ENCODE measurements at regions not wholly inside any gene's neighbourhood (a gene's known extent, or its start where the extent isn't known, plus 50 kb on each side); places are given as distances from the start of the nearest gene placed in this dataset.
A peak's percentile ranks its signal among the peaks of the same experiment; 100 is the strongest.

DNA sequence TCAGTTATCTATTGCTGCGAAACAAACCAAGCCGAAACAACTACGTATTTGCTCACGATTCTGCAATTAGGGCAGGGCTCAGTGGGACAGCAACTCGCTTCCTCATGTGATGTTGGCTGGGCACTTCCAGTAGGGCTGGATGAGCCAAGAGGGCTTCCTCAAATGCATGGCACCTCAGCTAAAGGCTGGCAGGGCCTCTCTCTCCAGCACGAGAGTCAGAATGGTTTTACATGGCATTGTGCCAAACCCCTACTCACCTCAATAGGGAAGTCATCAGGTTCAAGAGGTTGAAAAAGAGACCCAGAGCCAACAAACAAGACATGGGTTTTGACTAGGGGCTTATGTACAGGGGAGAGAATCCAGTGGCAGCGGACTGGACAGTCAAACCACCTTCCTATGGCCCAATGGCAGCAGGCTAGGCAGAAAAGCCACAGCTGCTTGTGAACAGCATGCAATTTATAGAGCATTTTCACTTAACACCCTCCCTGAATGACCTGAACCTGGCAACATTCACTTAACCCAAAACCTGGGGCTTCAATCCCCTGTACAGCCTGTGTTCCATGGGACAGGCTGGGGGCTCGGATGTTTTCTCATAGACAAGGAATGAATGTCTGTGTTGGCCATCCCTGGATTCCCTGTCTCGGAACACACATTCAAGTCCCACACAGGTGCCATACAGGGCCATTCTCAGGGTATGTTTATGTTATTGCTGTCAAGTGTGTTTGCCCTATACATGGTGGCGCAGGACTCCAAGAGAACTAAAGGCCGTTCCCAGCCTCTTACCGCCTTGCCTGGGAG is 154.2 kb upstream of the NAV2 start:
- DNase-seq, result no peak

DNA sequence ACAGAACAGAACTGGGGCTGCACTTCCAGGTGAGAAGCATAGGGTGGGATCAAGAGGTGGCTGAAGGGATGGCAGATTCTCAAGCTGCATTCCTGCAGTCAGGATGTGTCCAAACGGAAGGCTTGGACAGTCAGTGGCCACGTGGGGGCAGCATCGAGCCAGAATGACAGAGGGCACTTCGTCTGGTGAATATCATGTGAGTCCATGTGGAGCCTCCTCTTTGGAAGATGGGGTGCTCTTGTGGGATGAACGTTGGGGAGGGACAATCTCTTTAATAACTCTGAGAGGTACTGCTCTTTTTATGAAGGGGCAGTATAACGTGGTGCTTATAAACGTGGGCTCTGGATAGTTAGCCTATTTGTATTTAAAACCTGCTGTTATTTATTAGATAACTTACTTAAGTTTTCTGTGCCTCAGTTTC is 154.9 kb upstream of the NAV2 start:
- DNase-seq, result peak; percentile 82

- DNase-seq, result no peak
These were observed 155.5 kb upstream of the NAV2 start for GRCh38 chr11:19557185-19557584.

DNA sequence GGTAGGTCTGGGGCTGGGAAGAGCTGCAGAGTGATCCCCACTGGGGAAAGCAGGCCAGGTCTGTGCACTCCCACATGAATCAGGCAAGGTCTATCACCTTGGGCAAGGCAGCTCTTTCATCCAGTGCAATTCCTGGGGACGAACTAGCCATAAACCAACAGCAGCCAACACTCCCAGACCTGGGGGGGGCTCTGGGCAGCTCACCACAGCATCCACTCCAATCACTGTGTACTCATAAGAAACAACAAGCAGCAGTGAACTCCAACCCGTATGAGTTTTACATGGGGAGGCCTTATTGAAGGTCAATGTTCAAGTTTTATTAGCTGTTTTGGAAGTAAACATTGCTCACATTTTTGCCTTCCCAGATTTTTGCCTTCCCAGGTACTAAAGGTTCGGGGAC is 157.4 kb upstream of the NAV2 start:
- no peak for DNase-seq

GRCh38 chr11:19553683-19554333 is 158.8 kb upstream of the NAV2 start:
- peak; percentile 84 for DNase-seq

GRCh38 chr11:19552656-19553260 is 159.9 kb upstream of the NAV2 start:
- no peak for DNase-seq

DNA sequence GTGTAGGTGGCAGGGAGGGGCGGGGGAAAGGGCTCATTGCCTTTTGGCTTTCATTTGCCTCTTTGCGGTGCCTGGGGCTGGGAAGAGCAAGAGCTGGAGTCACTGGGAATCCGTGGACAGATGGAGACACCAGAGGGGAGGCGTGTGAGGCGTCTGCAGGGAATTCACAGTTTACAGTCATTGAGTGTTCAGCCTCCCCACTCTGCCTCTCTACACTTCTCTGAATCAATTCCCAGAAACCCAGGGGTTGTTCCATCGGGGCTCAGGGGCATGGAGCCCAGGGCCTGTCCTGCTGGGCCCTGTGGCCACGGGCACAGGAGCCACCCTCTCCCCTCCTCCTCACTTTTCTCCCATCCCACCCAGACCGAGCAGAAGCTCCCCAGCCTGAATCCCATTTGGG is 160.5 kb upstream of the NAV2 start:
- no peak for DNase-seq

DNA sequence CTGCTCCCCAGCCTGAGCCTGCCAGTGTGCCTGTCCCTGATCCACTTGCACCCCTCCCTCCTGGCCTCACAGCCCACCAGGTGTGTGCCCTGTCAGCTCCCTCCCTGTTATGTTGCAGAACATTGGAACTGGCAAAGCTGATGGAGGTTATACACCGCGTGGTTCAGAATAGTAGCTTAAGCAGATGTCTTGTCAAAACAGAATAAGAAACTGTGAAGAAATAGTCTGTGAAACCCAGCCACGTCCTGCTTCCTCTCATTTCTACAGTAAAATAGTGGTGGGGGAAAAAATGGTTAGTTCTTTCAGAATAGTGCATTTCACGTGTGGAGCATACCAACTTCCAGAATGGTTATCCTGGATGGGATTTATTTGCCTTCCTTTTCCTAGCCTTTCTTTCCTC is 161.2 kb upstream of the NAV2 start:
- no peak for DNase-seq

DNA sequence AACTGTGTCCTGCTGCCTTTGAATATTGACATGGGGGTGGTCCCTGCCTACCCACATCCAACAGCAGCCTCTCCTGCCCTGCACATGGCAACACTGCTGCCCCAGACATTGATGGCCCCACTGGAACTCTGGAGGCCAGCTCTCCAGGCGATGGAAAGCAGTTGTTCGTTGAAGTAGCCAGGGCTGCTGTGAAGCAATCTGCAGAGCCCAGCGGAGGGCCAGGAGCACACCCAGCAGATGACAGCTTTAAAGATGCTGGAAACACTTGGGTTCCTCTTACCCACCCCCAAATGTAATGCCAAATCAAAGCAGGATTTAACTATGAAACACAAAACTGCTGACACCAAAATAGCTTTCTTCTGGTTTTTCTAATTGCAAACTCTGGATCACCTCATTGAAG is 165.6 kb upstream of the NAV2 start:
- no peak for DNase-seq

- no peak for DNase-seq
These were observed 166.3 kb upstream of the NAV2 start for GRCh38 chr11:19546325-19546724.

DNA sequence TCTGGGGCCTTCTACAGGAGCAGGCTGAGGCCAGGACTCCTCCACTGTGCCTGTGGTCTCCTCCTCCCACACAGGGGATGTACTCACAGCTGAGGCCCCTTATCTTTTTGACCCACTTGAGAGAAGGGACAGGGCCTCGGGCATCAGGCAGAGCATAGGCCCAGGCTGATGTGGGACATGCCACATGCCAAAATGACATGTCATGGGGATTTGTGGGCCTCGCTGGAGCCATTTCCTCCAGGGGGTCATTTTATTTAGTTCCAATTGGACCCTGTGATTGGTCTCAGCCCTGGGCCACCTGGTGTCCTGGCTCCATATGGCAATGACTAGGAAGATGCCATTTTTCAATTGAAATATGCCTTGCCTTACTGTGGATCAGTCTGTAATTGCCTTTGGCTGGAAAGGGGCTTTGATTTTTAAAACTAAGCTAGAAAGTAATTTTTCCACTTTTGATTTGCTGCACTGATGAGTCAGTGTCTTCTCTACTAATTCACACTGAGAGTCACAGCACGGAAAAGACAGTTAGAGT is 171.1 kb upstream of the NAV2 start:
- DNase-seq, result no peak

GRCh38 chr11:19539861-19540260 is 172.8 kb upstream of the NAV2 start:
- no peak for DNase-seq

- no peak for DNase-seq
These were observed 174.7 kb upstream of the NAV2 start for GRCh38 chr11:19537803-19538453.

- no peak for DNase-seq
These were observed 176.5 kb upstream of the NAV2 start for GRCh38 chr11:19536131-19536530.

DNA sequence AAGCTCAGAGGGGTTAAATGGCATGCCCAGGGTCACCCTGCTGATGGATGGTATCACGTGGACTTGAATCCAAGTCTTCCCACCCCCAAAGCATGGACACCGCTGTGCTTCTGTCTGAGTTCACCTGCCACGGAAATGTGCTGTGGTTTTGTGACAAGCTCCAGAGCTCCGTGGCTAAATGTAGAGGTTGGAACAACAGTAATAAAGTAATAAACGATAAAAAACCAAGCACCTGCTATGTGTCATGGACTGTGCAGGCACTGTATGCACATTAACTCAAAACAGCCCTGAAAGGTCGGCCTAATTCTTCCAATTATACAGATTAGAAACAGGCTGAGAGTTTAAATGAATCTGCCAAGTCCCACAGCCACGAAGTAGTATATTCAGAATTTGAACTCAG is 182.1 kb upstream of the NAV2 start:
- no peak for DNase-seq

- DNase-seq, result no peak
These were observed 186.5 kb upstream of the NAV2 start for GRCh38 chr11:19526119-19526518.

DNA sequence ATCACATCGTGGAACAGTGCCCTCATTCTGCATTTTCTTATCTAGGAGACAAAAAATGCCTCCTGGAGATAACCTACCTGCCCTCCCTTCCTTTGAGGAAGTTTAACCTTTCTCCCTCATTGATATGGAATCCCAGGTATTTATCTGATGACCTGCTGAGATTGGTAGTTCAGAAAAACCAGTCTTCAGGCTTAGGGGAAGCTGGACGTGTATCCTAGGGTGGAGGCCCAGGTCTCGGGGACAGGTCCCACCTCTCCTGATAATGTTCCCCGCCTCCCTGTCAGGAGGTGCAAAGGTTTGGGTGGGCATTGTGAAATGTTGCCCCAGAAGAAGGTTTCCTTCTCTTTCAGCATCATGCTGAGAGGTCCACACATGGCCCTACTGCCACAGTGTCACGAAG is 186.9 kb upstream of the NAV2 start:
- no peak for DNase-seq

DNA sequence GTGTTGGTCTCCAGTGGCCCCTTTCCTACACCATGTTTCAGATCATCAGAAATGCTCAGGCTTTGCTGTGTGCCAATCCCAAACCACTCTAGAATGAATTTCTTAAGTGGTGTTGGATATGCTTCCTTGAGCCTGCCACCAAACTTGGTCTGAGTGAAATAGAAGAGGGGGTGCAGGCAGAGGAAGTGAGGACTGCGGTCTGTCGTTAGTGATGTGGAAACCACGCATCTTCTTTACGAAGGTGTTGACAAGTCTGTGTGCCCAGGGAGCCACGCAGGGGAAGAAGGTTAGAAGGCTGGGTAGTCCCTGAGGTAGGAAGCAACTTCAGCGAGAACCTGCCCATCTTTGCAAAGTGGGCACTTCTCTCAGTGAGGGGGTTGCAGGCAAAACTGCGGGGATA is 187.4 kb upstream of the NAV2 start:
- DNase-seq, result no peak

- no peak for DNase-seq
These were observed 188.4 kb upstream of the NAV2 start for GRCh38 chr11:19524171-19524671.

GRCh38 chr11:19520681-19521080 is 192.0 kb upstream of the NAV2 start:
- no peak for DNase-seq

DNA sequence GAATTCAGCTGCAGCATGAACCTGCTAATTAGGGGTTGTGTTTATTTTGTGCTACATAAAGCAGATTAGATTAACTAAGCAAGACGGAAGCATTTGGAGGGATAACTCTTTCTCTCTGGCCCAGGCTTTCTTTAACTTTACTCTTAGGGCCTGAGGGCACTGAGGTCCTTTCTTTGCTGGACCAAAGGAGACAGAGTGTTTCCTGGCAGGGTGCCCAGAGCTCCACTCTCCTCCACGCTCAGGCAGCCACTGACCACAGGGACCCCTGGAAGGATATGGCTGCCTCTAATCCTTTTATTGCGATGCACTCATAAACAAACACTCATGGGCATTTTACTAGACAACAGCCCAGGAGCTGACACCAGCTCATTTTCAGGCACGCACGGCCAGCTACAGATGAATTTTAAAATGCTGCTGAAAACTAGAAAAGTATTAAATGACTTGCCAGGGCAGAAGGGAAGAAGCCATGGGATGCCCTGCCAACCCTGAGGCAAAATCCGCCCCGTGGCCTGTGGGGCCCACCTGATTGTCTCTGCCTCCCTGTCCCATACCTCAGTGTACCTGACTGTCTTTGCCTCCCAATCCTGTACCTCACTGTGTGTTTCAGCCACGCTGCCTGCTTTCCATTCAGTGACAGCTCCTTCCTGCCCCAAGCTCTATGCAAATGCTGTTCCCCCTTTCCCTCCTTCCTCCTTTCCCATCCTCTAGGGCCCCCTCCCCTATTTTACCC is 192.6 kb upstream of the NAV2 start:
- peak; percentile 27 for DNase-seq

- no peak for DNase-seq
These were observed 193.3 kb upstream of the NAV2 start for GRCh38 chr11:19519353-19519752.

GRCh38 chr11:19513253-19513652 is 199.4 kb upstream of the NAV2 start:
- no peak for DNase-seq

Measured in femur (tissue), 1 donor.